OCI-LY7 (cell line): ENCODE measurements at regions not wholly inside any gene's neighbourhood (a gene's known extent, or its start where the extent isn't known, plus 50 kb on each side); places are given as distances from the start of the nearest gene placed in this dataset.

Source experiments
- CTCF ChIP-seq: fragments of 200-600 bp; sonication (generic); conservative IDR thresholded peaks from 2 replicates; pipeline ENCODE4 v1.5.1; 2014; ENCODE audit warnings: mild to moderate bottlenecking, antibody characterized with exemption, low read length, moderate library complexity, mixed read lengths
- EZH2phosphoT487 ChIP-seq: fragments of 200-600 bp; sonication (generic); IDR thresholded peaks from 2 replicates; pipeline ENCODE4 v1.6.1; 2018; ENCODE audit warnings: low read depth, borderline replicate concordance, mild to moderate bottlenecking, mixed run types, antibody characterized with exemption, low read length, moderate library complexity, mixed read lengths

GRCh38 chr14:104469591-104469990 is 110.0 kb upstream of the C14orf180 start:
- no peak for TF ChIP-seq CTCF
- no peak for TF ChIP-seq EZH2phosphoT487
